Activated CD4-positive, alpha-beta T cell treated with anti-CD3 and anti-CD28 coated beads, Interleukin-10, Interleukin-2, amounts not matched to agents 100 ng/mL and 50 ng/mL, durations not matched to agents 16 hours and 8 hours (primary cell): ENCODE measurements at regions not wholly inside any gene's neighbourhood (a gene's known extent, or its start where the extent isn't known, plus 50 kb on each side); places are given as distances from the start of the nearest gene placed in this dataset.
"Not testable (repeated sequence)": the region's sequence is repeated elsewhere in the genome, so short reads cannot be mapped to it uniquely, and the experiment has no call there.

Source experiments
- DNase-seq: peaks from one replicate; pipeline ENCODE4 v3.0.0-alpha.2; 2020

GRCh38 chr5:110925398-110925797 lies 146.1 kb upstream of the TSLP start:
- no peak for DNase-seq

- no peak for DNase-seq
Measured at GRCh38 chr5:110925916-110926315, 145.6 kb upstream of the TSLP start.

- no peak for DNase-seq
Measured at GRCh38 chr5:110932755-110933488, 138.6 kb upstream of the TSLP start.

- DNase-seq: no peak
Measured at GRCh38 chr5:110940136-110940535, 131.4 kb upstream of the TSLP start.

- DNase-seq: no peak
Measured at GRCh38 chr5:110945874-110946436, 125.6 kb upstream of the TSLP start.

GRCh38 chr5:110951373-110951791 lies 120.1 kb upstream of the TSLP start:
- DNase-seq: no peak

GRCh38 chr5:110956280-110956912 lies 115.1 kb upstream of the TSLP start:
- no peak for DNase-seq

- DNase-seq: no peak
Measured at GRCh38 chr5:110956913-110957813, 114.3 kb upstream of the TSLP start.

- DNase-seq: no peak
Measured at GRCh38 chr5:110957934-110958333, 113.6 kb upstream of the TSLP start.

- DNase-seq: no peak
Measured at GRCh38 chr5:110963495-110963894, 108.0 kb upstream of the TSLP start.

- DNase-seq: no peak
Measured at GRCh38 chr5:110965773-110966581, 105.5 kb upstream of the TSLP start.

GRCh38 chr5:110968246-110969005 lies 103.1 kb upstream of the TSLP start:
- no peak for DNase-seq

- DNase-seq: no peak
Measured at GRCh38 chr5:110969502-110969901, 102.0 kb upstream of the TSLP start.

GRCh38 chr5:110973510-110973909 lies 98.0 kb upstream of the TSLP start:
- no peak for DNase-seq

- no peak for DNase-seq
Measured at GRCh38 chr5:110977915-110978314, 93.6 kb upstream of the TSLP start.

GRCh38 chr5:110985882-110986281 lies 85.6 kb upstream of the TSLP start:
- DNase-seq: not testable (repeated sequence)

GRCh38 chr5:110987573-110987972 lies 83.9 kb upstream of the TSLP start:
- DNase-seq: not testable (repeated sequence)

- DNase-seq: no peak
Measured at GRCh38 chr5:110996742-110997141, 74.8 kb upstream of the TSLP start.

GRCh38 chr5:111002036-111002435 lies 69.5 kb upstream of the TSLP start:
- no peak for DNase-seq

GRCh38 chr5:111003623-111004022 lies 67.9 kb upstream of the TSLP start:
- DNase-seq: no peak

- no peak for DNase-seq
Measured at GRCh38 chr5:111004291-111004690, 67.2 kb upstream of the TSLP start.

- no peak for DNase-seq
Measured at GRCh38 chr5:111010783-111011182, 60.7 kb upstream of the TSLP start.
